H1 (cell line): ENCODE measurements at regions not wholly inside any gene's neighbourhood (a gene's known extent, or its start where the extent isn't known, plus 50 kb on each side); places are given as distances from the start of the nearest gene placed in this dataset.

Source experiments
- CTCF ChIA-PET: fragments of 300-600 bp; sonication (Branson Sonifier 250); formaldehyde crosslinking; loops from one replicate; lab custom pipeline; 2021; ENCODE audit not compliant: partially characterized antibody; lab: Charles Lee
- POLR2A ChIA-PET: fragments of 300-600 bp; sonication (Branson Sonifier 250); formaldehyde crosslinking; loops from one replicate; lab custom pipeline; 2021; ENCODE audit warnings: inconsistent platforms; ENCODE audit not compliant: partially characterized antibody; lab: Charles Lee
- DNase-seq, 2 experiments: peaks; one replicate each; pipeline versions ENCODE4 v3.0.0 to v3.0.0-alpha.2; 2010 to 2022; ENCODE audit warnings: low spot score in 2 of 2, low read depth in 1 of 2, mixed read lengths in 1 of 2
- FAIRE-seq: peaks from 2 replicates; lab custom pipeline; 2011; peaks lifted over from hg19 to GRCh38; lab: Jason Lieb, UNC
- H2AFZ ChIP-seq: 2 replicates; pipeline ENCODE4 v1.8.1; 2012; ENCODE audit warnings: low read length, inconsistent platforms
- H2AK5ac ChIP-seq: 2 replicates; pipeline ENCODE4 v1.6.1; 2013; ENCODE audit warnings: low read depth, low read length
- H2BK120ac ChIP-seq: replicated peaks from 2 replicates; pipeline ENCODE3; 2013; ENCODE audit warnings: low read depth, low read length, inconsistent platforms
- H2BK12ac ChIP-seq: 2 replicates; pipeline ENCODE4 v1.6.1; 2013; ENCODE audit warnings: low read depth, low read length
- H2BK15ac ChIP-seq: 2 replicates; pipeline ENCODE4 v1.6.1; 2013; ENCODE audit warnings: low read length
- H2BK20ac ChIP-seq: 2 replicates; pipeline ENCODE4 v1.6.1; 2013; ENCODE audit warnings: low read length
- H2BK5ac ChIP-seq: 2 replicates; pipeline ENCODE4 v1.6.1; 2013; ENCODE audit warnings: low read depth, low read length
- H3K14ac ChIP-seq: 2 replicates; pipeline ENCODE4 v1.6.1; 2013; ENCODE audit warnings: inconsistent platforms; ENCODE audit not compliant: insufficient read length
- H3K18ac ChIP-seq: 2 replicates; pipeline ENCODE4 v1.6.1; 2013; ENCODE audit warnings: low read length; ENCODE audit errors: extremely low read depth
- H3K23ac ChIP-seq: 2 replicates; pipeline ENCODE4 v1.6.1; 2013; ENCODE audit warnings: inconsistent platforms; ENCODE audit not compliant: insufficient read length
- H3K23me2 ChIP-seq: 2 replicates; pipeline ENCODE4 v1.6.1; 2013; ENCODE audit warnings: low read depth, low read length
- H3K27ac ChIP-seq: 2 replicates; pipeline ENCODE4 v1.6.1; 2011; ENCODE audit warnings: low read depth, low read length, inconsistent platforms
- H3K27me3 ChIP-seq, 4 experiments: replicated peaks in 1 of 4; 1 replicate in 1 of 4; 2 replicates in 3 of 4; pipeline versions ENCODE4 v1.6.1 to v1.8.1; 2011 to 2013; ENCODE audit warnings: low read length in 3 of 4, mild to moderate bottlenecking in 3 of 4, inconsistent platforms in 2 of 4, mixed read lengths in 2 of 4, moderate library complexity in 1 of 4; ENCODE audit not compliant: control insufficient read depth in 3 of 4, insufficient read depth in 3 of 4; ENCODE audit errors: extremely low read depth in 1 of 4
- H3K36me3 ChIP-seq, 4 experiments: 2 replicates each; pipeline versions ENCODE4 v1.6.1 to v1.8.1; 2011 to 2013; ENCODE audit warnings: mild to moderate bottlenecking in 4 of 4, low read length in 3 of 4, moderate library complexity in 2 of 4, control low read depth in 1 of 4, inconsistent platforms in 1 of 4; ENCODE audit not compliant: insufficient read depth in 4 of 4, control insufficient read depth in 2 of 4
- H3K4ac ChIP-seq: replicated peaks from 2 replicates; pipeline ENCODE3; 2013; ENCODE audit warnings: low read length, low read depth, mixed read lengths, inconsistent platforms; ENCODE audit not compliant: insufficient read length
- H3K4me1 ChIP-seq, 4 experiments: replicated peaks in 1 of 4; 1 replicate in 1 of 4; 2 replicates in 3 of 4; pipeline versions ENCODE4 v1.6.1 to v1.8.1; 2011 to 2013; ENCODE audit warnings: low read length in 3 of 4, inconsistent platforms in 2 of 4, mixed read lengths in 1 of 4; ENCODE audit not compliant: insufficient read depth in 4 of 4, control insufficient read depth in 3 of 4
- H3K4me2 ChIP-seq, 2 experiments: 2 replicates each; pipeline versions ENCODE4 v1.6.1 to v1.8.1; 2011 to 2013; ENCODE audit warnings: low read depth in 2 of 2, low read length in 2 of 2, control low read depth in 1 of 2, inconsistent platforms in 1 of 2, mild to moderate bottlenecking in 1 of 2; ENCODE audit not compliant: insufficient read depth in 1 of 2
- H3K4me3 ChIP-seq, 4 experiments: fragments of 200-600, 300-600 bp in 1 of 4; sonication (generic), shearing (Covaris generic), sonication (Bioruptor Twin) in 1 of 4; 2 replicates each; pipeline versions ENCODE4 v1.5.1 to v1.8.1; 2011 to 2016; ENCODE audit warnings: low read length in 4 of 4, low read depth in 3 of 4, control low read depth in 2 of 4, inconsistent platforms in 2 of 4, mild to moderate bottlenecking in 2 of 4, mixed read lengths in 1 of 4, moderate library complexity in 1 of 4; ENCODE audit not compliant: insufficient read depth in 2 of 4; ENCODE audit errors: extremely low read depth in 1 of 4
- H3K56ac ChIP-seq: replicated peaks from 2 replicates; pipeline ENCODE3; 2013; ENCODE audit warnings: low read depth, mild to moderate bottlenecking, mixed read lengths, low read length, inconsistent platforms; ENCODE audit not compliant: insufficient read length
- H3K79me1 ChIP-seq: 2 replicates; pipeline ENCODE4 v1.6.1; 2013; ENCODE audit warnings: low read depth, low read length, control low read depth
- H3K79me2 ChIP-seq, 2 experiments: 2 replicates each; pipeline versions ENCODE4 v1.6.1 to v1.8.1; 2012 to 2013; ENCODE audit warnings: low read length in 2 of 2, mild to moderate bottlenecking in 2 of 2, inconsistent platforms in 1 of 2; ENCODE audit not compliant: insufficient read depth in 2 of 2, control insufficient read depth in 1 of 2
- H3K9ac ChIP-seq, 4 experiments: replicated peaks in 1 of 4; 1 replicate in 1 of 4; 2 replicates in 3 of 4; pipeline versions ENCODE4 v1.6.1 to v1.8.1; 2011 to 2013; ENCODE audit warnings: low read depth in 3 of 4, low read length in 3 of 4, control low read depth in 2 of 4, mild to moderate bottlenecking in 2 of 4, moderate library complexity in 2 of 4, inconsistent platforms in 1 of 4; ENCODE audit errors: extremely low read depth in 1 of 4
- H3K9me3 ChIP-seq, 2 experiments: 2 replicates each; pipeline versions ENCODE4 v1.6.1 to v1.8.1; 2012 to 2013; ENCODE audit warnings: mild to moderate bottlenecking in 2 of 2, moderate library complexity in 2 of 2, control low read depth in 1 of 2, inconsistent platforms in 1 of 2, low read depth in 1 of 2, low read length in 1 of 2, mixed read lengths in 1 of 2; ENCODE audit not compliant: insufficient read depth in 2 of 2
- H4K20me1 ChIP-seq, 2 experiments: replicated peaks in 1 of 2; 2 replicates each; pipeline versions ENCODE3 to v1.8.1; 2011 to 2013; ENCODE audit warnings: inconsistent platforms in 2 of 2, low read length in 2 of 2, mild to moderate bottlenecking in 1 of 2; ENCODE audit not compliant: insufficient read depth in 2 of 2, control insufficient read depth in 1 of 2
- H4K5ac ChIP-seq: 2 replicates; pipeline ENCODE4 v1.6.1; 2013; ENCODE audit warnings: low read length, low read depth, mixed read lengths, inconsistent platforms; ENCODE audit not compliant: insufficient read length
- H4K8ac ChIP-seq: 2 replicates; pipeline ENCODE4 v1.8.0; 2013; ENCODE audit warnings: mild to moderate bottlenecking, moderate library complexity, low read length, inconsistent platforms; ENCODE audit not compliant: insufficient read depth; ENCODE audit errors: extremely low read depth
- H4K91ac ChIP-seq: replicated peaks from 2 replicates; pipeline ENCODE3; 2013; ENCODE audit warnings: low read length, mixed read lengths, inconsistent platforms; ENCODE audit not compliant: insufficient read length
- KDM1A ChIP-seq: fragments of 200-600, 300-600 bp; sonication (generic); IDR thresholded peaks from 2 replicates; pipeline ENCODE4 v1.7.1; 2016; ENCODE audit warnings: mild to moderate bottlenecking, low read length, borderline replicate concordance
- RAD21 ChIP-seq, 2 experiments: IDR thresholded peaks in 1 of 2; conservative IDR thresholded peaks in 1 of 2; 2 replicates each; pipeline ENCODE4 v1.6.1; 2011; ENCODE audit warnings: low read depth in 2 of 2, low read length in 2 of 2, improper control_type of control experiment in 1 of 2, inconsistent platforms in 1 of 2, mild to moderate bottlenecking in 1 of 2, moderate library complexity in 1 of 2
- SAP30 ChIP-seq: fragments of 300-600 bp; sonication (generic); IDR thresholded peaks from 2 replicates; pipeline ENCODE4 v1.7.1; 2012; ENCODE audit warnings: low read length, moderate library complexity, mild to moderate bottlenecking, inconsistent platforms; ENCODE audit not compliant: insufficient read depth, insufficient replicate concordance
- SUZ12 ChIP-seq: fragments of 200-600 bp; sonication (generic); IDR thresholded peaks from 2 replicates; pipeline ENCODE4 v1.6.1; 2012; ENCODE audit warnings: mild to moderate bottlenecking, inconsistent platforms, low read length, moderate library complexity, mixed read lengths
- WGBS, 2 experiments: shearing (Covaris generic) in 1 of 2; methylation state at CpG; one replicate each; pipeline versions ENCODE4 v1.1.6 to v1.1.7; 2013 to 2015; ENCODE audit warnings: low lambda C conversion rate in 2 of 2, mixed read lengths in 2 of 2, inconsistent platforms in 1 of 2, low coverage in 1 of 2, missing lambda C conversion rate in 1 of 2; ENCODE audit not compliant: insufficient replicate concordance in 2 of 2, insufficient coverage in 1 of 2, insufficient read length in 1 of 2; ENCODE audit errors: extremely low coverage in 1 of 2, missing lambda C conversion rate in 1 of 2; 5-methylcytosine and 5-hydroxymethylcytosine counted together

DNA sequence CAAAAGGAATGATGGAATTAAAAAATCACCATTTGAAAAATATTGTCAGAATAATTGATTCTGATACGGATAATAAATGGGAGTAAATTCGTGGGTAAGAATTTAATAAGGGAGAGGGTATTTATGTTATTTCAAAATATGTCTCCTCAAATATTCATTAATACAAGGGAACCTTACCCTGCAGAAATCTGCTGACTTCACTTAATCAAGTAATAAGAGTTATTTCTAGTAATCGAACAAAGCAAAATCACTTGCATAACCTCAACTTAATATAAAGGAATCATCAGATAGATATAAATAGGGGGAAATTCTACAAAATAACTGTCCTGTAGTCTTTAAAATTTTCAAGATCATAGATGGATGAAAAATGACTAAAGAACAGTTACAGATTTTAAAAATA is 1164.7 kb upstream of the GJE1 start:
- ChIA-PET POLR2A (no interaction called here), CTCF (interaction anchor here (0.8 kb wide), 1 partner anchor 12 kb away, joined by 3 read pairs; no protein-coding TSS in a partner anchor)
- DNase-seq (no peak), FAIRE-seq (no peak)
- no peak overlapping the region for H2AK5ac ChIP-seq
- H3K23me2 ChIP-seq = no peaks in the 10 kb centered on the region; the same call in 1 of the 2 replicates
- H3K9me3 ChIP-seq = no peaks in the 10 kb centered on the region
- H3K79me1 ChIP-seq = no peaks in the 10 kb centered on the region
- no peak overlapping the region for H2BK12ac ChIP-seq
- no peaks in the 10 kb centered on the region for H3K36me3 ChIP-seq
- H3K27me3 ChIP-seq = no peaks in the 10 kb centered on the region
- H3K23ac ChIP-seq = no peak overlapping the region
- H3K56ac ChIP-seq = no peak overlapping the region
- no peak overlapping the region for H2BK20ac ChIP-seq
- no peak overlapping the region for H3K4ac ChIP-seq
- H4K91ac ChIP-seq = no peak overlapping the region
- H2BK5ac ChIP-seq = no peak overlapping the region
- H2BK15ac ChIP-seq = no peak overlapping the region
- no peak overlapping the region for H2AFZ ChIP-seq
- H4K5ac ChIP-seq = no peak overlapping the region
- no peaks in the 10 kb centered on the region for H4K20me1 ChIP-seq
- H3K27ac ChIP-seq = no peak overlapping the region
- H3K18ac ChIP-seq = no peak overlapping the region
- H3K9ac ChIP-seq = no peak overlapping the region
- no peak overlapping the region for H3K4me2 ChIP-seq
- H3K79me2 ChIP-seq = no peaks in the 10 kb centered on the region
- H4K8ac ChIP-seq = no peak overlapping the region
- H3K4me1 ChIP-seq = no peaks in the 10 kb centered on the region
- H3K4me3 ChIP-seq = no peak overlapping the region
- no peak overlapping the region for H2BK120ac ChIP-seq
- no peak overlapping the region for H3K14ac ChIP-seq
- 85 to 100% methylated on average over 2 to 3 of the region's 3 CpGs for WGBS, 2 experiments
- TF ChIP-seq RAD21 (IDR thresholded peaks at IDR 0.05 in 1 of 2, conservative IDR thresholded peaks at IDR 0.05 in 1 of 2; ENCODE audit: low read depth in 2 of 2, low read length in 2 of 2) = no peak
- no peak for TF ChIP-seq KDM1A
- no peak for TF ChIP-seq SUZ12
- no peak for TF ChIP-seq SAP30
